SJSA1 (cell line): ENCODE measurements at regions not wholly inside any gene's neighbourhood (a gene's known extent, or its start where the extent isn't known, plus 50 kb on each side); places are given as distances from the start of the nearest gene placed in this dataset.

Experiments
- DNase-seq, 2 experiments: peaks; one replicate each; pipeline ENCODE4 v3.0.0-alpha.2; 2015 to 2020; ENCODE audit warnings: low spot score in 2 of 2, low read depth in 1 of 2
- H3K27ac ChIP-seq: fragments of 250-450 bp; sonication (Bioruptor Pico); 2 replicates; pipeline ENCODE4 v1.5.1; 2020; ENCODE audit warnings: mild to moderate bottlenecking, moderate library complexity
- H3K27me3 ChIP-seq: fragments of 250-450 bp; sonication (Bioruptor Pico); replicated peaks from 2 replicates; pipeline ENCODE4 v1.5.1; 2020; ENCODE audit warnings: mild to moderate bottlenecking, moderate library complexity
- H3K36me3 ChIP-seq: fragments of 250-450 bp; sonication (Bioruptor Pico); 2 replicates; pipeline ENCODE4 v1.5.1; 2020; ENCODE audit warnings: mild to moderate bottlenecking
- H3K4me1 ChIP-seq: fragments of 250-450 bp; sonication (Bioruptor Pico); replicated peaks from 2 replicates; pipeline ENCODE4 v1.6.1; 2021; ENCODE audit warnings: mild to moderate bottlenecking
- H3K4me3 ChIP-seq: fragments of 250-450 bp; sonication (Bioruptor Pico); 2 replicates; pipeline ENCODE4 v1.5.1; 2020; ENCODE audit warnings: mild to moderate bottlenecking
- H3K9me3 ChIP-seq: fragments of 250-450 bp; sonication (Bioruptor Pico); replicated peaks from 2 replicates; pipeline ENCODE4 v1.5.1; 2020; ENCODE audit warnings: mild to moderate bottlenecking

DNA sequence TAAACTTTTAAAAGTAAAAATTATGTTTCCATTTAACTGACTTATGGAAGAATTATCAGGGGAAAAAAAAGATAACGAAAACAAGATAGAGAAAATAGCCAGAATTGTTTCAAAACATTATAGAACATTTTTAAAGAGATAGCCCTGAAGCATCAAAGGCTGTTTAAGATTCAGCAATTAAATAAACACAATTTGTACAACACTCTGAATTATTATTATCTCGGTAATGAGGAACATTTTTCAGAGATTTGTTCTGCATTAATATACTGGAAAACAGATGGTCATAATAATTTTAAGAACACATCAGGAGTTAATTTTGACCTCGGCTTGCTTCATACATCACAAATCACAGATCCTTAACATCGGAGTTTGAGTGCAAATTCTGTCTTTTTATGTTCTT, 643.8 kb downstream of the SORCS1 start:
- Histone ChIP-seq H3K9me3 (no peaks in the 10 kb centered on the region), H3K36me3 (no peaks in the 10 kb centered on the region), H3K27me3 (no peaks in the 10 kb centered on the region), H3K27ac (no peak overlapping the region), H3K4me1 (no peaks in the 10 kb centered on the region), H3K4me3 (no peak overlapping the region)
- no peak for DNase-seq

GRCh38 chr10:106519376-106520030, 645.0 kb downstream of the SORCS1 start:
- H3K27ac ChIP-seq: no peak overlapping the region
- H3K9me3 ChIP-seq: no peaks in the 10 kb centered on the region
- H3K36me3 ChIP-seq: no peaks in the 10 kb centered on the region
- DNase-seq: no peak
- H3K4me1 ChIP-seq: no peaks in the 10 kb centered on the region
- no peak overlapping the region for H3K4me3 ChIP-seq
- no peaks in the 10 kb centered on the region for H3K27me3 ChIP-seq

GRCh38 chr10:106515206-106515790, 649.2 kb downstream of the SORCS1 start:
- Histone ChIP-seq H3K4me3 (no peak overlapping the region), H3K36me3 (no peaks in the 10 kb centered on the region), H3K4me1 (no peaks in the 10 kb centered on the region), H3K27me3 (no peaks in the 10 kb centered on the region), H3K9me3 (no peaks in the 10 kb centered on the region), H3K27ac (no peak overlapping the region)
- DNase-seq: no peak

DNA sequence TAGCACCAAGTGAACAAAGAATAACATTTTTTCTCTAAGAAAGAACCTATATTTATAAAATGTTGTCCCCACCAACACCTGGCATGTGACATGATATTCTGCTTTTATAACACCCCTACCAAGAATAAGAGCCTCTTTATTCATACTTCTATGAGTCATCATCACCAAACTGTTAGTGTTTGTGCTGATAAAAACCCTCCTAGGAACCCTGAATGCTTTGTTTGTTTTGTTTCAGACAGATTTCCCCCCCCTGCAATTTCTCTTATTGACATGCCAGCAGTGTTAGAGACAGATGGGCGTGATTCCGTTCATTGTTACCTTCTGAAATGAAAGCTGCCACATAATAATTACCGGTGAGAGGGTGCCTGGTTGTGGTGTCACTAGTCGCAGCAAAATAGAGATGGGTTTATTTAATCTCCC, 651.1 kb downstream of the SORCS1 start:
- DNase-seq: no peak
- no peak overlapping the region for H3K4me3 ChIP-seq
- H3K36me3 ChIP-seq: no peaks in the 10 kb centered on the region
- H3K27me3 ChIP-seq: no peaks in the 10 kb centered on the region
- H3K4me1 ChIP-seq: no peaks in the 10 kb centered on the region; the same call in 1 of the 2 replicates
- H3K27ac ChIP-seq: no peak overlapping the region
- H3K9me3 ChIP-seq: no peaks in the 10 kb centered on the region

DNA sequence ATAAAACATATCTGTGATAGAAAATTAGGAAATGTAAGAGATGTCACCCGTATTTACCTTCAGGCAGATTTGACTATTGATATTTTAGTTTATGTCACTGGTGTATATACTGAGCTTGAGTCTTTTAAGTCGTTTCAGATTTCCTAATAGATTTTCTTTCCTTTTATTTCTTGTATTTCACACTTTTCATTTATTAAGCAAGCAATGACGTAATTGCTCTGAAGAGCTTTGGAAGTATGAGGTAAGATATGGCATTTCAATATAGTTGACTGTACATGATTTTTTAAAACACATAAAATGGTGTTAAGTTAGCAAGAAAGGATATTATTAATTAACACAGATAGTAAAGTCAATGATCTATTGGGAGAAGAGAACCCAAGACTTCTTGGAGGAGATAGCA, 652.6 kb downstream of the SORCS1 start:
- Histone ChIP-seq H3K4me3 (no peak overlapping the region), H3K9me3 (no peaks in the 10 kb centered on the region)
- DNase-seq: no peak

GRCh38 chr10:106508950-106509349, 655.6 kb downstream of the SORCS1 start:
- Histone ChIP-seq H3K27me3 (no peaks in the 10 kb centered on the region), H3K4me3 (no peak overlapping the region), H3K36me3 (no peaks in the 10 kb centered on the region), H3K27ac (no peak overlapping the region), H3K4me1 (no peaks in the 10 kb centered on the region; the same call in 1 of the 2 replicates), H3K9me3 (no peaks in the 10 kb centered on the region)
- DNase-seq: no peak

More for the DNA sequence above, 652.6 kb downstream of the SORCS1 start:
- Histone ChIP-seq H3K36me3 (no peaks in the 10 kb centered on the region), H3K27ac (no peak overlapping the region), H3K27me3 (no peaks in the 10 kb centered on the region), H3K4me1 (no peaks in the 10 kb centered on the region; the same call in 1 of the 2 replicates)

DNA sequence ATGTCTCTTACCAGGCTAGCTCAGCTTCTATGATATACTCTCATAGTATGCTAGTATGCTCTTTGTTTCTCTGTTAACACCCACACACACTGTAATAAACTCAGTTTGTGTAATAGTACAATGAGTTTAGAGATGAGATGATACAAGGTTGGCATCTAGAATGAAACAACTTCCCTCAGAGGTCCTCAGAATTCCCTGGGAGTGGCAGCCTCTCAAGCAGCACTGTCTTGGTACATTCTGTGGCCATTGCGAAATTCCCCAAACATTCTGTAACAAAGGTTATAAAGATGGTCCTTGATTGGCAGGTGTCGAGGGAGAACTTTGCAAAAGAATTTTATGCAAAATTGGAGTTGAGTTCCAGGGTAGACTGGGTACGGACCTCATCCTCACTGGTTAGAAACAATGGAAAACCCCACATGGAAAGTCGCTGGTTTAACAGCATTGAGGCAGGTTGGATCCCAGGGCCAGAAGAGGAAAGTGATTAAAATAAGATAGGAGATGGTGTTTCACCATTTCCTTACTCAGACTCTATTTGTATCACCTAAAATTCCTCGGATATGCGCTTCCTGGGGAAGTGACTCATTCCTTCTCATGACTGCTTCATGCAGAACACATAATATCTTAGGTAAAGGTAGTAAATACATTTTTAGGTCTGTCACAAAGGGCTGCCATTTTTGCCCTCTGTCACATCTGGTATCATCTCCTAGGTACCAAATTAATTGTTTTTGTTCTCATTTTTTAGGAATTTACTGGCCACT, 657.8 kb downstream of the SORCS1 start:
- H3K4me3 ChIP-seq: no peak overlapping the region
- H3K36me3 ChIP-seq: no peaks in the 10 kb centered on the region
- H3K27me3 ChIP-seq: no peaks in the 10 kb centered on the region
- no peak for DNase-seq
- no peaks in the 10 kb centered on the region; the same call in 1 of the 2 replicates for H3K4me1 ChIP-seq
- H3K27ac ChIP-seq: no peak overlapping the region
- no peaks in the 10 kb centered on the region for H3K9me3 ChIP-seq

GRCh38 chr10:106504536-106504935, 660.0 kb downstream of the SORCS1 start:
- Histone ChIP-seq H3K36me3 (no peaks in the 10 kb centered on the region), H3K9me3 (no peaks in the 10 kb centered on the region), H3K4me1 (no peaks in the 10 kb centered on the region; the same call in 1 of the 2 replicates), H3K27ac (no peak overlapping the region), H3K27me3 (no peaks in the 10 kb centered on the region), H3K4me3 (no peak overlapping the region)
- DNase-seq: no peak

- Histone ChIP-seq H3K27me3 (no peaks in the 10 kb centered on the region), H3K9me3 (no peaks in the 10 kb centered on the region), H3K36me3 (no peaks in the 10 kb centered on the region), H3K4me1 (no peaks in the 10 kb centered on the region; the same call in 1 of the 2 replicates), H3K27ac (no peak overlapping the region), H3K4me3 (no peak overlapping the region)
- DNase-seq: no peak
Observed at GRCh38 chr10:106502641-106503040, 661.9 kb downstream of the SORCS1 start.

DNA sequence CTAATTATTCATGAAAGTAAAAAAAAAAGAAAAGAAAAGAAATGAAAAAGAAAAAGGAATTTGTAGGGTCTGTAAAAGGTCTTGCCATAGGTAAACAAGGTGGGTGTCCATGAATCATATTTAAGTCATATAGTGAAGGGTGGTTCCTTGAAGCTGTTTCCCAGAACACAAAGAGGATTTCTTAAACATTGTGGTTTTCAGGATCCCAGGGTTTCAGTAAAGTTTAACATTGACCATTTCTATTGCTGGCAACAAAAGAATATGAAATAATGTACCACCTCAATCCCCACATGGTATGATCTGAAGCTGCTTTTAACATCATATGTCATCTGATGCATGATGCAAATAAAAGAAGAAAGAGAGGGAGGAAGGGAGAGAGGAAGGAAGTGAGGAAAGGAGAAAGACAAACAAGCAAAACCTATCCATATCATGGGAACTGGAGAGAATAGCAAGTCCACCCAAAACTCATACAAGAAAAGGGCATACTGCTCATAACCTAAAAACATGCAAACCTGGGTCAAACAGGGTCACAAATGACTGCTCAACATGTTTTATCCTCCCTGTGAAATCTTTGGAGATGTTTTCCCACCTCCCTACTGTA, 663.5 kb downstream of the SORCS1 start:
- no peaks in the 10 kb centered on the region for H3K27me3 ChIP-seq
- DNase-seq: no peak
- no peak overlapping the region for H3K27ac ChIP-seq
- no peaks in the 10 kb centered on the region for H3K9me3 ChIP-seq
- no peaks in the 10 kb centered on the region; the same call in 1 of the 2 replicates for H3K4me1 ChIP-seq
- no peaks in the 10 kb centered on the region for H3K36me3 ChIP-seq
- no peak overlapping the region for H3K4me3 ChIP-seq

DNA sequence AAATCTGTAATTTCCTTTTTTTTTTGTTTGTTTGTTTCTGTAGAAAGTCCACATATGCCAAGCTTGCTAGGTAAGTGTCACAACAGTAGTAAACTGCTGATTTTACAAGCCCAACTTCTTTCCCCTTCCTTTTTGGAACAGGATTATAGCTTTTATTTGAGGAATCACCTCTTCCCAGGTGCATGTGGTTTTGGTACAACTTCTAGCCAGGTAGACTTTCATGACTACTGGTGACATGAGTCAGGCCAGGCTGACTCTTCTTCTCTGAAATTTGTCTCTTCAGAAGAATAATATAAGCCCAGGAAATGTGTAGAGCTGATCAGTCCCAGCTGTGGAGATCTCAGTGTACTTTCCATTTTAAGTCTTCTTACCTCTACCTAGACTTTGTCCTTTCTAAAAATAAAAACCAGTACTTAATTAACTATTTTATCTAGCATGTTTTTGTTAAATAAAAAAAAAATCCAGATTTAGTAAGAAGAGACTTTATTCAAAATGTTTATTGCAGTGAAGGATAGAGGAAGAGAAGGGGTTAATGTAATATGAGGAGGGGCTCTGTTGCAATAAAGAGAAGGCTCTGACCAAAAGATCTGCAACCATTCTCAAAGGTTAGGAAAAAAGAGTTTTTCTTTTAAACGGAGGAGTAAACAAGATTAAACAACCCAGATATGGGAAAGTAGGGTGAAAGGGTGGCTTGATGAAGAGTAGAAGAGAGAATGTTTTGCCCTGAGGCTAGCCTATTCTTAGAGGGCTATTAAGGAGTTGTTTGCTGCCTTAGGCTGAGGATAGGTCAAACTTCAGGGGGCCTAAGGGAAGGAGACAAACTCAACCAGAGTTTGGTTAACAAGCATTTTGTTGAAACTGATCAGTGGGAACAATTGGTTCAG, 664.2 kb downstream of the SORCS1 start:
- H3K4me1 ChIP-seq: no peaks in the 10 kb centered on the region; the same call in 1 of the 2 replicates
- H3K36me3 ChIP-seq: no peaks in the 10 kb centered on the region
- DNase-seq: no peak
- no peak overlapping the region for H3K4me3 ChIP-seq
- no peaks in the 10 kb centered on the region for H3K27me3 ChIP-seq
- no peak overlapping the region for H3K27ac ChIP-seq
- no peaks in the 10 kb centered on the region; the same call in 1 of the 2 replicates for H3K9me3 ChIP-seq

DNA sequence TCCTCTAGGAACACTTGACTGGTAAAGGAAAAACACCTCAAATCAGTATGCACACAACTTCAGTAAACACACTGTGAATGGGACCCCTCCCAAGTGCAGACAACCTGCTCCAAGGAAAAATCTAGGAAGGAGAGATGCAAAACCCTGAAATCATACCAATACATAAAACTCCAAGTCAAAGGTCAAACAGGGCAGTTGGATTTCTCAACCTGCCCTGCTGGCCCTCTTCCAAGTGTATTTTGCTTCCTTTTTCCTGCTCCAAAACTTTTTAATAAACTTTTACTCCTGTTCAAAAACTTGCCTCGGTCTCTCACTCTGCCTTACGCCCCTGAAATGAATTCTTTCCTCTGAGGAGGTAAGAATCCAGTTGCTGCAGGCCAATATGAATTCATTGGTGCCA, 665.1 kb downstream of the SORCS1 start:
- no peaks in the 10 kb centered on the region for H3K27me3 ChIP-seq
- H3K36me3 ChIP-seq: no peaks in the 10 kb centered on the region
- no peak overlapping the region for H3K27ac ChIP-seq
- no peak overlapping the region for H3K4me3 ChIP-seq
- no peaks in the 10 kb centered on the region; the same call in 1 of the 2 replicates for H3K4me1 ChIP-seq
- H3K9me3 ChIP-seq: no peaks in the 10 kb centered on the region; the same call in 1 of the 2 replicates
- DNase-seq: no peak

- no peaks in the 10 kb centered on the region; the same call in 1 of the 2 replicates for H3K4me1 ChIP-seq
- DNase-seq: no peak
- H3K36me3 ChIP-seq: no peaks in the 10 kb centered on the region
- no peaks in the 10 kb centered on the region for H3K27me3 ChIP-seq
- no peak overlapping the region for H3K27ac ChIP-seq
- H3K9me3 ChIP-seq: no peaks in the 10 kb centered on the region; the same call in 1 of the 2 replicates
- H3K4me3 ChIP-seq: no peak overlapping the region
Observed at GRCh38 chr10:106498675-106499074, 665.8 kb downstream of the SORCS1 start.
